Spleen (tissue), 7 donors: ENCODE measurements at regions not wholly inside any gene's neighbourhood (a gene's known extent, or its start where the extent isn't known, plus 50 kb on each side); places are given as distances from the start of the nearest gene placed in this dataset.

Source experiments
- POLR2A ChIP-seq, 3 donors: fragments of 450-650 bp; IDR thresholded peaks; one replicate each; pipeline ENCODE4 v1.5.1; 2017; ENCODE audit warnings: antibody characterized with exemption in 3 of 3, mild to moderate bottlenecking in 1 of 3
- POLR2AphosphoS5 ChIP-seq, 3 donors: sonication (generic); formaldehyde crosslinking; IDR thresholded peaks; one replicate each; pipeline ENCODE4 v1.5.1; 2017; ENCODE audit warnings: antibody characterized with exemption in 3 of 3
- TF ChIP-seq, protein P1 (sequence below), 11 experiments: fragments of 200-600 bp in 7 of 11; fragments of 450-650 bp in 4 of 11; sonication (generic) in 4 of 11; IDR thresholded peaks in 8 of 11; conservative IDR thresholded peaks in 3 of 11; 1 replicate in 7 of 11; 2 replicates in 4 of 11; pipeline versions ENCODE4 v1.4.0 to v1.8.0; 2016 to 2021; ENCODE audit warnings: antibody characterized with exemption in 11 of 11, inconsistent platforms in 4 of 11, mild to moderate bottlenecking in 1 of 11
- donor health status: DM: no; HTN: no; CAD: no; lungs with moderate emphysema.
- donor health status: DM: no; HTN: no; CAD: no.
- donor health status: DM: no; HTN: no; CAD: no.

- TF ChIP-seq, protein P1, sequence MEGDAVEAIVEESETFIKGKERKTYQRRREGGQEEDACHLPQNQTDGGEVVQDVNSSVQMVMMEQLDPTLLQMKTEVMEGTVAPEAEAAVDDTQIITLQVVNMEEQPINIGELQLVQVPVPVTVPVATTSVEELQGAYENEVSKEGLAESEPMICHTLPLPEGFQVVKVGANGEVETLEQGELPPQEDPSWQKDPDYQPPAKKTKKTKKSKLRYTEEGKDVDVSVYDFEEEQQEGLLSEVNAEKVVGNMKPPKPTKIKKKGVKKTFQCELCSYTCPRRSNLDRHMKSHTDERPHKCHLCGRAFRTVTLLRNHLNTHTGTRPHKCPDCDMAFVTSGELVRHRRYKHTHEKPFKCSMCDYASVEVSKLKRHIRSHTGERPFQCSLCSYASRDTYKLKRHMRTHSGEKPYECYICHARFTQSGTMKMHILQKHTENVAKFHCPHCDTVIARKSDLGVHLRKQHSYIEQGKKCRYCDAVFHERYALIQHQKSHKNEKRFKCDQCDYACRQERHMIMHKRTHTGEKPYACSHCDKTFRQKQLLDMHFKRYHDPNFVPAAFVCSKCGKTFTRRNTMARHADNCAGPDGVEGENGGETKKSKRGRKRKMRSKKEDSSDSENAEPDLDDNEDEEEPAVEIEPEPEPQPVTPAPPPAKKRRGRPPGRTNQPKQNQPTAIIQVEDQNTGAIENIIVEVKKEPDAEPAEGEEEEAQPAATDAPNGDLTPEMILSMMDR (IDR thresholded peaks at IDR 0.05 in 8 of 11, conservative IDR thresholded peaks at IDR 0.05 in 3 of 11) = no peak
- TF ChIP-seq POLR2A (IDR thresholded peaks at IDR 0.05) = no peak
- TF ChIP-seq POLR2AphosphoS5 (IDR thresholded peaks at IDR 0.05) = no peak
Measured at GRCh38 chr10:29843143-29843542, 208.4 kb upstream of the SVIL start.
